Transverse colon (tissue), 4 donors: ENCODE measurements at regions not wholly inside any gene's neighbourhood (a gene's known extent, or its start where the extent isn't known, plus 50 kb on each side); places are given as distances from the start of the nearest gene placed in this dataset.

Experiments used
- DNase-seq: peaks from one replicate; pipeline ENCODE4 v3.0.0-alpha.2; 2019
- H3K27ac ChIP-seq, 4 donors: fragments of 200-600 bp; sonication (generic); 2 replicates each; pipeline ENCODE4 v1.5.1; 2016 to 2018; ENCODE audit warnings: inconsistent platforms in 4 of 4
- H3K27me3 ChIP-seq: fragments of 200-600 bp; sonication (generic); 2 replicates; pipeline ENCODE4 v1.5.1; 2017; ENCODE audit warnings: inconsistent platforms
- H3K36me3 ChIP-seq, 4 donors: fragments of 200-600 bp; sonication (generic); 2 replicates each; pipeline ENCODE4 v1.5.1; 2017 to 2019; ENCODE audit warnings: inconsistent platforms in 4 of 4
- H3K4me1 ChIP-seq, 4 donors: fragments of 200-600 bp; sonication (generic); 2 replicates each; pipeline ENCODE4 v1.5.1; 2017 to 2020; ENCODE audit warnings: inconsistent platforms in 4 of 4
- H3K4me3 ChIP-seq, 4 donors: fragments of 200-600 bp; sonication (generic); 1 replicate in 1 of 4; 2 replicates in 3 of 4; pipeline versions ENCODE4 v1.5.1 to v1.6.1; 2017 to 2019; ENCODE audit warnings: inconsistent platforms in 4 of 4
- H3K9me3 ChIP-seq, 2 donors: fragments of 200-600 bp; sonication (generic); 2 replicates each; pipeline ENCODE4 v1.5.1; 2017 to 2019; ENCODE audit warnings: inconsistent platforms in 2 of 2
- CTCF ChIP-seq, 5 experiments: fragments of 200-600 bp in 3 of 5; fragments of 450-650 bp in 2 of 5; sonication (generic) in 3 of 5; IDR thresholded peaks; 1 replicate in 2 of 5; 2 replicates in 3 of 5; pipeline ENCODE4 v1.5.1; 2016 to 2017; ENCODE audit warnings: antibody characterized with exemption in 5 of 5, inconsistent platforms in 3 of 5, mild to moderate bottlenecking in 2 of 5, moderate library complexity in 1 of 5
- EP300 ChIP-seq: sonication (generic); formaldehyde crosslinking; IDR thresholded peaks from one replicate; pipeline ENCODE4 v1.6.1; 2017; ENCODE audit warnings: antibody characterized with exemption, low read depth
- POLR2A ChIP-seq: fragments of 450-650 bp; IDR thresholded peaks from one replicate; pipeline ENCODE4 v1.6.1; 2016; ENCODE audit warnings: antibody characterized with exemption, mild to moderate bottlenecking, moderate library complexity
- POLR2AphosphoS5 ChIP-seq, 3 donors: sonication (generic); formaldehyde crosslinking; IDR thresholded peaks; one replicate each; pipeline ENCODE4 v1.6.1; 2016; ENCODE audit warnings: antibody characterized with exemption in 3 of 3
- WGBS, 2 donors: methylation state at CpG; one replicate each; pipeline ENCODE4 v1.1.5; 2018; ENCODE audit warnings: low coverage in 1 of 2; 5-methylcytosine and 5-hydroxymethylcytosine counted together
- in situ Hi-C, 4 donors: fragments of 200-750 bp; cut with MboI; loops; one replicate each; pipeline versions ENCODE4 v1.15.0 to v1.15.1; 2017; ENCODE audit warnings: low sequenced_read_pairs in 3 of 4, low pct_ligation_motif_present in 1 of 4, low pct_unique_long_range_greater_than_20kb in 1 of 4
- intact Hi-C: fragments of 100-400 bp; cut with DNase I; formaldehyde crosslinking; loops from one replicate; pipeline ENCODE4 v1.15.1; 2023; ENCODE audit warnings: low total_unique reads

DNA sequence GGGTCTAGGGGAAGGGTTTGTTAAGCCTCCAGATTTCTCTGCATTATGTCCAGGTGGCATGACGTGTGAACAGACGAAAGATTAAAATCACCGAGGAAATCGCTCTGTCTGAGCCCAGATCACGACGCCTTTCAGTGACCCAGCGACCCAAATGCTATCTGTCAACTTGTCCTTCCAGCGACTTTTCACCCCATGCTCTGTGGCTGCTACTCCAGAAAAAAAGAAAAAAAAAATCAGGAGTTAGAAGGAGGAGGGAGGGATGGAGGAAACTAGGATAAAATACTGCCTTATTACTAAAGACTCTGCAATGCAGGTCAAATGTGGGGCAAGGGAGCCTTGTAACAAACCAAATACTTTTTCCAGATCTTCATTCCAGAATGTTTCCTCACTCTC is 352.0 kb downstream of the NUF2 start:
- no peak overlapping the region for H3K4me3 ChIP-seq
- TF ChIP-seq POLR2A (no peak), POLR2AphosphoS5 (IDR thresholded peaks at IDR 0.05) (peak in 1 of 3 donors; percentile 8), EP300 (no peak), CTCF (IDR thresholded peaks at IDR 0.05) (no peak)
- intact Hi-C loops = no loop called here
- WGBS, 2 donors = 20 to 75% methylated on average over 1 to 8 of the region's 8 CpGs
- no peaks in the 10 kb centered on the region for H3K9me3 ChIP-seq
- peaks cover 0 to 5% (median 2%) of the 10 kb centered on the region in 4 donors for H3K4me1 ChIP-seq
- DNase-seq = no peak
- in situ Hi-C loops = no loop called here
- H3K36me3 ChIP-seq = no peaks in the 10 kb centered on the region
- peak overlapping the region; percentile 6 to 50 (median 38) for H3K27ac ChIP-seq
- no peaks in the 10 kb centered on the region for H3K27me3 ChIP-seq

DNA sequence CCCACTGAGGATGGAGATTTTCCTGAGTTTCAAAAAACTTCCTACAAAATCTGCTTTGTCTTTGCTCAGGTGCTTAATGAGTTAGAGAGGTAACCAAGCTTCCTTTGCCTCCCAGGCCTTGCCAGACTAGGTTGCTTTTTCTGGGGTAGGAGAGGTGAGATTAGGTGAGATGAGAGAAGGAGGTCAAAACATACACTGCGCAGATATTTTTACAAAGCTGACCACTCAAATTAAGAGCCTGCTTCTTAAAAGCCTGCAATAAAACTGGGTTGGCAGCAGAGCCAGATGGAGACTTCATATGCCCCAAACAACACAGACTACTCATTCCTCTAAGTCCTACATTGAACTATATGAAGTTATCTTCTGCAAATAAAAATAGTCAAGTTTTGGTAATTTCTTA is 352.5 kb downstream of the NUF2 start:
- intact Hi-C loops = no loop called here
- peak overlapping the region in 3 of 4 donors; percentile 18 to 35 (median 28) for H3K27ac ChIP-seq
- in situ Hi-C loops = no loop called here
- no peaks in the 10 kb centered on the region for H3K36me3 ChIP-seq
- H3K27me3 ChIP-seq = no peaks in the 10 kb centered on the region
- peaks cover 0 to 5% (median 2%) of the 10 kb centered on the region in 4 donors for H3K4me1 ChIP-seq
- H3K9me3 ChIP-seq = no peaks in the 10 kb centered on the region
- WGBS, 2 donors = 76 to 100% methylated on average over 1 of the region's 1 CpG
- TF ChIP-seq POLR2AphosphoS5 (IDR thresholded peaks at IDR 0.05) = no peak
- no peak for TF ChIP-seq EP300
- no peak for DNase-seq
- H3K4me3 ChIP-seq = no peak overlapping the region

DNA sequence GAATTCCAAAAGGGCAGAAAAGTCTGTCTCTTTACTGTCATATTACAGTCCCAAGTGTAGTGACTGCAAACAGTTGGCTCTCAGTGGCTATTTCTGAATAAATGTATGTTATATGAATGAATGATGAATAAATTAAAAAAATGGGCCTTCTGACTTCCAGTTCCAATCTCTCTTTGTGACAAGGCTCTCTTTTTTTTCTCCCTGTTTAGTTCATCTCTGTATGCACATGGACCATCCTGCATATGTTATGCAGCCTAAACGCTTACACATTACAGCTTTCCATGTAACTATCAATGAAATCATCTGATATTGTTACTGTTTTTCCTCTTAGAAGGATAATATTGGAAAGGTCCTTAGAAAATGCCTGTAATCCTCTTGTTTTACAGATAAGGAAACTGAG is 363.0 kb downstream of the NUF2 start:
- no peak for DNase-seq
- H3K9me3 ChIP-seq = peaks cover 4 to 5% of the 10 kb centered on the region in 2 donors
- no peaks in the 10 kb centered on the region for H3K27me3 ChIP-seq
- H3K4me1 ChIP-seq = no peaks in the 10 kb centered on the region
- TF ChIP-seq POLR2AphosphoS5 (IDR thresholded peaks at IDR 0.05) = no peak
- no peak for TF ChIP-seq CTCF (IDR thresholded peaks at IDR 0.05)
- TF ChIP-seq EP300 = no peak
- TF ChIP-seq POLR2A = no peak
- no peaks in the 10 kb centered on the region for H3K36me3 ChIP-seq
- no peak overlapping the region for H3K4me3 ChIP-seq
- H3K27ac ChIP-seq = no peak overlapping the region
- intact Hi-C loops = no loop called here
- WGBS, 2 donors = 64 to 83% methylated on average over 1 of the region's 1 CpG
- in situ Hi-C loops = no loop called here

DNA sequence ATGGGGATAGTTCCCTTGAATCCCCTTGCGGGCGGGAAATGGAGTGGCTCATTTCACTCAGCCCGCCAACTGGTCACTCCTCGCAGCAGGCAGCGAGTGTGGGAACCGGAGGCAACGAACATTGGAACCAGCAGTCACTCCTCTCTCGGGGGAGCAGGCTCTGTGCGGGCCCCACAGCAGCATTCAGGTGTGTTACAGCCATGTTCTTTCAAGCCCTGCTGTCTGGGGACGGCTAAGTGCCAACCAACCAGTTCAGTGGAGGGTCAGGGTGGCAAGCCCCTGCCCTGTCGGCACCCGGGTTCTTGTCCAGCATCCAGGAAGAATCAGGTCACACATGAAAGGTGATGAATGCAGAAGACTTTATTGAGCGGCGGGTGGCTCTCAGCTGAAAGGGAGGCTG is 370.5 kb downstream of the NUF2 start:
- H3K4me3 ChIP-seq = no peak overlapping the region
- H3K27ac ChIP-seq = no peak overlapping the region
- in situ Hi-C loops (no loop called here), intact Hi-C loops (no loop called here)
- H3K4me1 ChIP-seq = no peaks in the 10 kb centered on the region
- TF ChIP-seq POLR2AphosphoS5 (IDR thresholded peaks at IDR 0.05) (no peak), POLR2A (no peak), CTCF (IDR thresholded peaks at IDR 0.05) (no peak), EP300 (no peak)
- H3K36me3 ChIP-seq = no peaks in the 10 kb centered on the region
- WGBS, 2 donors = 84 to 85% methylated on average over 4 to 13 of the region's 14 CpGs
- no peak for DNase-seq
- H3K27me3 ChIP-seq = no peaks in the 10 kb centered on the region
- H3K9me3 ChIP-seq = no peaks in the 10 kb centered on the region

- H3K27me3 ChIP-seq = no peaks in the 10 kb centered on the region
- DNase-seq = no peak
- no peaks in the 10 kb centered on the region for H3K36me3 ChIP-seq
- H3K4me3 ChIP-seq = no peak overlapping the region
- WGBS, 2 donors = 33 to 63% methylated on average over 1 to 2 of the region's 2 CpGs
- TF ChIP-seq POLR2A (no peak), EP300 (no peak), CTCF (IDR thresholded peaks at IDR 0.05) (no peak)
- no peaks in the 10 kb centered on the region for H3K4me1 ChIP-seq
- in situ Hi-C loops = no loop called here
- H3K9me3 ChIP-seq = no peaks in the 10 kb centered on the region
- no peak overlapping the region for H3K27ac ChIP-seq
- intact Hi-C loops = no loop called here
These were observed 375.4 kb downstream of the NUF2 start for GRCh38 chr1:163697137-163697536.
